Transverse colon (tissue), 4 donors: ENCODE measurements at regions not wholly inside any gene's neighbourhood (a gene's known extent, or its start where the extent isn't known, plus 50 kb on each side); places are given as distances from the start of the nearest gene placed in this dataset.

ENCODE experiments used
- DNase-seq: peaks from one replicate; pipeline ENCODE4 v3.0.0-alpha.2; 2019
- H3K27ac ChIP-seq, 4 donors: fragments of 200-600 bp; sonication (generic); 2 replicates each; pipeline ENCODE4 v1.5.1; 2016 to 2018; ENCODE audit warnings: inconsistent platforms in 4 of 4
- H3K27me3 ChIP-seq: fragments of 200-600 bp; sonication (generic); 2 replicates; pipeline ENCODE4 v1.5.1; 2017; ENCODE audit warnings: inconsistent platforms
- H3K36me3 ChIP-seq, 4 donors: fragments of 200-600 bp; sonication (generic); 2 replicates each; pipeline ENCODE4 v1.5.1; 2017 to 2019; ENCODE audit warnings: inconsistent platforms in 4 of 4
- H3K4me1 ChIP-seq, 4 donors: fragments of 200-600 bp; sonication (generic); 2 replicates each; pipeline ENCODE4 v1.5.1; 2017 to 2020; ENCODE audit warnings: inconsistent platforms in 4 of 4
- H3K4me3 ChIP-seq, 4 donors: fragments of 200-600 bp; sonication (generic); 1 replicate in 1 of 4; 2 replicates in 3 of 4; pipeline versions ENCODE4 v1.5.1 to v1.6.1; 2017 to 2019; ENCODE audit warnings: inconsistent platforms in 4 of 4
- H3K9me3 ChIP-seq, 2 donors: fragments of 200-600 bp; sonication (generic); 2 replicates each; pipeline ENCODE4 v1.5.1; 2017 to 2019; ENCODE audit warnings: inconsistent platforms in 2 of 2
- CTCF ChIP-seq, 5 experiments: fragments of 200-600 bp in 3 of 5; fragments of 450-650 bp in 2 of 5; sonication (generic) in 3 of 5; IDR thresholded peaks; 1 replicate in 2 of 5; 2 replicates in 3 of 5; pipeline ENCODE4 v1.5.1; 2016 to 2017; ENCODE audit warnings: antibody characterized with exemption in 5 of 5, inconsistent platforms in 3 of 5, mild to moderate bottlenecking in 2 of 5, moderate library complexity in 1 of 5
- EP300 ChIP-seq: sonication (generic); formaldehyde crosslinking; IDR thresholded peaks from one replicate; pipeline ENCODE4 v1.6.1; 2017; ENCODE audit warnings: antibody characterized with exemption, low read depth
- POLR2A ChIP-seq: fragments of 450-650 bp; IDR thresholded peaks from one replicate; pipeline ENCODE4 v1.6.1; 2016; ENCODE audit warnings: antibody characterized with exemption, mild to moderate bottlenecking, moderate library complexity
- POLR2AphosphoS5 ChIP-seq, 3 donors: sonication (generic); formaldehyde crosslinking; IDR thresholded peaks; one replicate each; pipeline ENCODE4 v1.6.1; 2016; ENCODE audit warnings: antibody characterized with exemption in 3 of 3
- WGBS, 2 donors: methylation state at CpG; one replicate each; pipeline ENCODE4 v1.1.5; 2018; ENCODE audit warnings: low coverage in 1 of 2; 5-methylcytosine and 5-hydroxymethylcytosine counted together
- in situ Hi-C, 4 donors: fragments of 200-750 bp; cut with MboI; loops; one replicate each; pipeline versions ENCODE4 v1.15.0 to v1.15.1; 2017; ENCODE audit warnings: low sequenced_read_pairs in 3 of 4, low pct_ligation_motif_present in 1 of 4, low pct_unique_long_range_greater_than_20kb in 1 of 4
- intact Hi-C: fragments of 100-400 bp; cut with DNase I; formaldehyde crosslinking; loops from one replicate; pipeline ENCODE4 v1.15.1; 2023; ENCODE audit warnings: low total_unique reads

GRCh38 chr10:109592391-109592790 is 330.9 kb downstream of the XPNPEP1 start:
- 80 to 85% methylated on average over 3 of the region's 3 CpGs for WGBS, 2 donors
- TF ChIP-seq EP300 (no peak), POLR2A (no peak), POLR2AphosphoS5 (IDR thresholded peaks at IDR 0.05) (no peak), CTCF (IDR thresholded peaks at IDR 0.05) (no peak)
- H3K36me3 ChIP-seq: no peaks in the 10 kb centered on the region
- H3K27me3 ChIP-seq: no peaks in the 10 kb centered on the region
- intact Hi-C loops: loop anchor here (10.0 kb wide), 1 partner anchor 1832 kb away; no protein-coding TSS in a partner anchor
- H3K4me3 ChIP-seq: no peak overlapping the region
- no peaks in the 10 kb centered on the region for H3K4me1 ChIP-seq
- no peaks in the 10 kb centered on the region for H3K9me3 ChIP-seq
- in situ Hi-C loops: no loop called here
- no peak for DNase-seq
- H3K27ac ChIP-seq: no peak overlapping the region

GRCh38 chr10:109591601-109592000 is 331.7 kb downstream of the XPNPEP1 start:
- in situ Hi-C loops: no loop called here
- no peaks in the 10 kb centered on the region for H3K4me1 ChIP-seq
- TF ChIP-seq POLR2A (no peak), POLR2AphosphoS5 (IDR thresholded peaks at IDR 0.05) (no peak), CTCF (IDR thresholded peaks at IDR 0.05) (no peak), EP300 (no peak)
- no peaks in the 10 kb centered on the region for H3K27me3 ChIP-seq
- no peak overlapping the region for H3K4me3 ChIP-seq
- no peak overlapping the region for H3K27ac ChIP-seq
- intact Hi-C loops: loop anchor here (10.0 kb wide), 1 partner anchor 1833 kb away; no protein-coding TSS in a partner anchor
- H3K36me3 ChIP-seq: no peaks in the 10 kb centered on the region
- WGBS, 2 donors: 60 to 65% methylated on average over 1 to 2 of the region's 2 CpGs
- H3K9me3 ChIP-seq: no peaks in the 10 kb centered on the region
- DNase-seq: no peak

GRCh38 chr10:109588259-109588658 is 335.1 kb downstream of the XPNPEP1 start:
- TF ChIP-seq POLR2AphosphoS5 (IDR thresholded peaks at IDR 0.05) (no peak), CTCF (IDR thresholded peaks at IDR 0.05) (no peak), EP300 (no peak), POLR2A (no peak)
- in situ Hi-C loops: no loop called here
- intact Hi-C loops: no loop called here

GRCh38 chr10:109587366-109587765 is 335.9 kb downstream of the XPNPEP1 start:
- no peaks in the 10 kb centered on the region for H3K36me3 ChIP-seq
- DNase-seq: no peak
- 57 to 83% methylated on average over 3 of the region's 3 CpGs for WGBS, 2 donors

More at GRCh38 chr10:109588259-109588658, 335.1 kb downstream of the XPNPEP1 start:
- Histone ChIP-seq H3K4me1 (no peaks in the 10 kb centered on the region), H3K27me3 (no peaks in the 10 kb centered on the region), H3K9me3 (no peaks in the 10 kb centered on the region), H3K27ac (no peak overlapping the region), H3K36me3 (no peaks in the 10 kb centered on the region), H3K4me3 (no peak overlapping the region)
- DNase-seq: no peak
- WGBS, 2 donors: 71% methylated on average over 3 of the region's 3 CpGs

More at GRCh38 chr10:109587366-109587765, 335.9 kb downstream of the XPNPEP1 start:
- Histone ChIP-seq H3K4me1 (no peaks in the 10 kb centered on the region), H3K27me3 (no peaks in the 10 kb centered on the region), H3K27ac (no peak overlapping the region), H3K9me3 (no peaks in the 10 kb centered on the region), H3K4me3 (no peak overlapping the region)
- intact Hi-C loops: no loop called here
- in situ Hi-C loops: no loop called here
- no peak for TF ChIP-seq EP300
- TF ChIP-seq CTCF (IDR thresholded peaks at IDR 0.05): no peak
